Caco-2 (cell line): ENCODE measurements at regions not wholly inside any gene's neighbourhood (a gene's known extent, or its start where the extent isn't known, plus 50 kb on each side); places are given as distances from the start of the nearest gene placed in this dataset.

Experiments
- BruUV-seq: library from RNA; stranded (reverse); fragments of 400-500 nt; replicated peaks from 2 replicates; lab custom pipeline; 2021; lab: Mats Ljungman, UMichigan
- CTCF ChIA-PET: fragments of 300-600 bp; sonication (Branson Sonifier 250); formaldehyde crosslinking; loops from one replicate; lab custom pipeline; 2022; ENCODE audit warnings: antibody characterized with exemption; lab: Charles Lee
- POLR2A ChIA-PET: fragments of 300-600 bp; sonication (Branson Sonifier 250); formaldehyde crosslinking; loops from one replicate; lab custom pipeline; 2022; ENCODE audit warnings: antibody characterized with exemption; lab: Charles Lee
- DNase-seq, 2 experiments: peaks; one replicate each; pipeline versions ENCODE4 v3.0.0 to v3.0.0-alpha.2; 2020 to 2022
- H3K27me3 ChIP-seq: replicated peaks from 2 replicates; pipeline ENCODE4 v1.6.0; 2011; ENCODE audit warnings: low read length; ENCODE audit not compliant: control insufficient read depth, insufficient read depth
- H3K36me3 ChIP-seq: 2 replicates; pipeline ENCODE4 v1.5.1; 2011; ENCODE audit warnings: low read length; ENCODE audit not compliant: control insufficient read depth, insufficient read depth
- H3K4me1 ChIP-seq: fragments of 250-450 bp; sonication (Bioruptor Pico); 2 replicates; pipeline ENCODE4 v1.5.1; 2020; ENCODE audit warnings: mild to moderate bottlenecking
- H3K4me3 ChIP-seq: 2 replicates; pipeline ENCODE4 v1.5.1; 2011; ENCODE audit warnings: low read depth, mild to moderate bottlenecking, control low read depth, low read length
- H3K9me3 ChIP-seq: fragments of 250-450 bp; sonication (Bioruptor Pico); 2 replicates; pipeline ENCODE4 v1.5.1; 2020; ENCODE audit warnings: mild to moderate bottlenecking, moderate library complexity
- H3K27ac Mint-ChIP-seq: one replicate; pipeline ENCODE4 v1.8.0; 2022; ENCODE audit warnings: mixed read lengths; ENCODE audit not compliant: unreplicated experiment
- H3K27me3 Mint-ChIP-seq: one replicate; pipeline ENCODE4 v1.8.0; 2022; ENCODE audit warnings: mixed read lengths; ENCODE audit not compliant: insufficient read depth, unreplicated experiment
- H3K36me3 Mint-ChIP-seq: one replicate; pipeline ENCODE4 v1.8.0; 2022; ENCODE audit warnings: mild to moderate bottlenecking, mixed read lengths; ENCODE audit not compliant: insufficient read depth, unreplicated experiment
- H3K4me1 Mint-ChIP-seq: one replicate; pipeline ENCODE4 v1.8.0; 2022; ENCODE audit warnings: low read depth, mixed read lengths; ENCODE audit not compliant: unreplicated experiment
- H3K4me3 Mint-ChIP-seq: one replicate; pipeline ENCODE4 v1.8.0; 2022; ENCODE audit warnings: mild to moderate bottlenecking, moderate library complexity, mixed read lengths; ENCODE audit not compliant: unreplicated experiment
- H3K9me3 Mint-ChIP-seq: one replicate; pipeline ENCODE4 v1.8.0; 2022; ENCODE audit warnings: mixed read lengths; ENCODE audit not compliant: unreplicated experiment
- CTCF ChIP-seq, 2 experiments: fragments of 200-600 bp in 1 of 2; IDR thresholded peaks; 1 replicate in 1 of 2; 2 replicates in 1 of 2; pipeline versions ENCODE4 v1.5.1 to v1.8.0; 2011 to 2022; ENCODE audit warnings: antibody characterized with exemption in 1 of 2, control low read depth in 1 of 2, inconsistent platforms in 1 of 2, low read depth in 1 of 2, low read length in 1 of 2, mild to moderate bottlenecking in 1 of 2, moderate library complexity in 1 of 2; ENCODE audit not compliant: insufficient read depth in 1 of 2, severe bottlenecking in 1 of 2, unreplicated experiment in 1 of 2
- intact Hi-C: fragments of 100-400 bp; cut with micrococcal nuclease; formaldehyde crosslinking; loops from one replicate; pipeline ENCODE4 v1.10.0; 2022; ENCODE audit not compliant: unreplicated experiment

GRCh38 chr4:124423160-124423559, 289.4 kb downstream of the ANKRD50 start:
- DNase-seq: no peak
- intact Hi-C loops: no loop called here
- H3K36me3 Mint-ChIP-seq: no peaks in the 10 kb centered on the region
- TF ChIP-seq CTCF (IDR thresholded peaks at IDR 0.05; ENCODE audit: insufficient read depth in 1 of 2, low read depth in 1 of 2, low read length in 1 of 2, severe bottlenecking in 1 of 2, unreplicated experiment in 1 of 2): no peak
- POLR2A ChIA-PET: no interaction called here
- Histone ChIP-seq H3K4me3 (no peak overlapping the region), H3K27me3 (no peaks in the 10 kb centered on the region), H3K4me1 (no peaks in the 10 kb centered on the region), H3K9me3 (no peaks in the 10 kb centered on the region), H3K36me3 (no peaks in the 10 kb centered on the region)
- H3K4me1 Mint-ChIP-seq: no peaks in the 10 kb centered on the region
- no peak overlapping the region for H3K27ac Mint-ChIP-seq
- no TSS peak for BruUV-seq
- H3K27me3 Mint-ChIP-seq: peaks cover 3% of the 10 kb centered on the region
- H3K4me3 Mint-ChIP-seq: no peak overlapping the region
- CTCF ChIA-PET: no interaction called here
- H3K9me3 Mint-ChIP-seq: no peaks in the 10 kb centered on the region

GRCh38 chr4:124426279-124426678, 286.3 kb downstream of the ANKRD50 start:
- no peaks in the 10 kb centered on the region for H3K36me3 ChIP-seq
- no peak for DNase-seq
- Mint-ChIP-seq H3K4me3 (no peak overlapping the region), H3K9me3 (no peaks in the 10 kb centered on the region), H3K36me3 (no peaks in the 10 kb centered on the region), H3K4me1 (no peaks in the 10 kb centered on the region), H3K27ac (no peak overlapping the region), H3K27me3 (peaks cover 3% of the 10 kb centered on the region)
- TF ChIP-seq CTCF (IDR thresholded peaks at IDR 0.05; ENCODE audit: insufficient read depth in 1 of 2, low read depth in 1 of 2, low read length in 1 of 2, severe bottlenecking in 1 of 2, unreplicated experiment in 1 of 2): no peak
- POLR2A ChIA-PET: no interaction called here
- H3K27me3 ChIP-seq: no peaks in the 10 kb centered on the region
- BruUV-seq: no TSS peak
- H3K4me3 ChIP-seq: no peak overlapping the region
- H3K4me1 ChIP-seq: no peaks in the 10 kb centered on the region
- H3K9me3 ChIP-seq: no peaks in the 10 kb centered on the region
- CTCF ChIA-PET: no interaction called here
- intact Hi-C loops: no loop called here

- DNase-seq: no peak
- Histone ChIP-seq H3K27me3 (no peaks in the 10 kb centered on the region), H3K4me1 (no peaks in the 10 kb centered on the region), H3K9me3 (no peaks in the 10 kb centered on the region), H3K36me3 (no peaks in the 10 kb centered on the region), H3K4me3 (no peak overlapping the region)
- no peak overlapping the region for H3K27ac Mint-ChIP-seq
- POLR2A ChIA-PET: no interaction called here
- no peak overlapping the region for H3K4me3 Mint-ChIP-seq
- CTCF ChIA-PET: no interaction called here
- H3K36me3 Mint-ChIP-seq: no peaks in the 10 kb centered on the region
- H3K27me3 Mint-ChIP-seq: peaks cover 3% of the 10 kb centered on the region
- TF ChIP-seq CTCF (IDR thresholded peaks at IDR 0.05; ENCODE audit: insufficient read depth in 1 of 2, low read depth in 1 of 2, low read length in 1 of 2, severe bottlenecking in 1 of 2, unreplicated experiment in 1 of 2): no peak
- no peaks in the 10 kb centered on the region for H3K4me1 Mint-ChIP-seq
- no TSS peak for BruUV-seq
- H3K9me3 Mint-ChIP-seq: no peaks in the 10 kb centered on the region
- intact Hi-C loops: no loop called here
Observed at GRCh38 chr4:124427095-124427767, 285.3 kb downstream of the ANKRD50 start.
